ENCODE measurements at regions not wholly inside any gene's neighbourhood (a gene's known extent, or its start where the extent isn't known, plus 50 kb on each side); places are given as distances from the start of the nearest gene placed in this dataset.

- no peak overlapping the region for H3K4me3 ChIP-seq (ENCODE audit: low read depth, low read length)
- no peak for TF ChIP-seq CTCF (conservative IDR thresholded peaks at IDR 0.05; ENCODE audit: low read depth, low read length)
- DNase-seq (ENCODE audit: low read depth), result no peak
These were observed 227.2 kb upstream of the RAG2 start for GRCh38 chr11:36825251-36825650.

- TF ChIP-seq CTCF (conservative IDR thresholded peaks at IDR 0.05; ENCODE audit: low read depth, low read length), result no peak
- H3K4me3 ChIP-seq (ENCODE audit: low read depth, low read length), result no peak overlapping the region
- no peak for DNase-seq (ENCODE audit: low read depth)
These were observed 226.3 kb upstream of the RAG2 start for GRCh38 chr11:36824349-36824748.

GRCh38 chr11:36822829-36823228 lies 224.8 kb upstream of the RAG2 start:
- no peak for TF ChIP-seq CTCF (conservative IDR thresholded peaks at IDR 0.05; ENCODE audit: low read depth, low read length)
- no peak for DNase-seq (ENCODE audit: low read depth)
- no peak overlapping the region for H3K4me3 ChIP-seq (ENCODE audit: low read depth, low read length)

GRCh38 chr11:36818410-36818809 lies 220.4 kb upstream of the RAG2 start:
- no peak for DNase-seq (ENCODE audit: low read depth)
- H3K4me3 ChIP-seq (ENCODE audit: low read depth, low read length), result no peak overlapping the region
- peak; percentile 55 for TF ChIP-seq CTCF (conservative IDR thresholded peaks at IDR 0.05; ENCODE audit: low read depth, low read length)

- no peak overlapping the region for H3K4me3 ChIP-seq (ENCODE audit: low read depth, low read length)
- DNase-seq (ENCODE audit: low read depth), result peak; percentile 16
- TF ChIP-seq CTCF (conservative IDR thresholded peaks at IDR 0.05; ENCODE audit: low read depth, low read length), result no peak
These were observed 219.4 kb upstream of the RAG2 start for GRCh38 chr11:36817336-36817965.

GRCh38 chr11:36809303-36809702 lies 211.3 kb upstream of the RAG2 start:
- H3K4me3 ChIP-seq (ENCODE audit: low read depth, low read length), result no peak overlapping the region
- no peak for DNase-seq (ENCODE audit: low read depth)
- no peak for TF ChIP-seq CTCF (conservative IDR thresholded peaks at IDR 0.05; ENCODE audit: low read depth, low read length)

GRCh38 chr11:36807871-36808270 lies 209.8 kb upstream of the RAG2 start:
- no peak overlapping the region for H3K4me3 ChIP-seq (ENCODE audit: low read depth, low read length)
- TF ChIP-seq CTCF (conservative IDR thresholded peaks at IDR 0.05; ENCODE audit: low read depth, low read length), result no peak
- DNase-seq (ENCODE audit: low read depth), result no peak
